ENCODE measurements at regions not wholly inside any gene's neighbourhood (a gene's known extent, or its start where the extent isn't known, plus 50 kb on each side); places are given as distances from the start of the nearest gene placed in this dataset.

DNA sequence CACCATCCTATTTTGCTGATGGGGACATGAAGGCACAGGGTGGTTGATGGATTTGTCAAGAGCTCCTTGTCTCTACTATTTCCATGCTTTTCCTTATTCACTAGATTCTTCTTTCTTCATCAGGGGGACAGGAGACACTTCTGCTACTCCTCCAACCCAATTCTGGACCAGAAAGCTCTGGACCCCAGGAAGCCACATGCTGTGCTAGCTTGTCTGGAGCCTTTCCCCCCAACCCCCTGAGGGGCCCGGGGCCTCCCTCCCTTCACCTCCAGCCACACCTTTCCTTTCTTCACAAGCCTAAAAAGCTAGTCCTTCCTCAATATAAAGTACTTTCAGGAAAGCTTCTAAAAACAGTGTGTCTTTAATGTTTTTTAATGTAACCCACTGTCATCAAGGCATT lies 75.1 kb upstream of the CAPRIN2 start:
- Mint-ChIP-seq H3K4me3 (ENCODE audit: unreplicated experiment) (no peak overlapping the region), H3K27me3 (ENCODE audit: unreplicated experiment) (peaks cover 8% of the 10 kb centered on the region), H3K9me3 (ENCODE audit: unreplicated experiment) (no peaks in the 10 kb centered on the region), H3K27ac (ENCODE audit: unreplicated experiment) (no peak overlapping the region), H3K4me1 (ENCODE audit: unreplicated experiment) (no peaks in the 10 kb centered on the region), H3K36me3 (ENCODE audit: low read depth, unreplicated experiment) (peaks cover 3% of the 10 kb centered on the region)
- TF ChIP-seq, protein P1, sequence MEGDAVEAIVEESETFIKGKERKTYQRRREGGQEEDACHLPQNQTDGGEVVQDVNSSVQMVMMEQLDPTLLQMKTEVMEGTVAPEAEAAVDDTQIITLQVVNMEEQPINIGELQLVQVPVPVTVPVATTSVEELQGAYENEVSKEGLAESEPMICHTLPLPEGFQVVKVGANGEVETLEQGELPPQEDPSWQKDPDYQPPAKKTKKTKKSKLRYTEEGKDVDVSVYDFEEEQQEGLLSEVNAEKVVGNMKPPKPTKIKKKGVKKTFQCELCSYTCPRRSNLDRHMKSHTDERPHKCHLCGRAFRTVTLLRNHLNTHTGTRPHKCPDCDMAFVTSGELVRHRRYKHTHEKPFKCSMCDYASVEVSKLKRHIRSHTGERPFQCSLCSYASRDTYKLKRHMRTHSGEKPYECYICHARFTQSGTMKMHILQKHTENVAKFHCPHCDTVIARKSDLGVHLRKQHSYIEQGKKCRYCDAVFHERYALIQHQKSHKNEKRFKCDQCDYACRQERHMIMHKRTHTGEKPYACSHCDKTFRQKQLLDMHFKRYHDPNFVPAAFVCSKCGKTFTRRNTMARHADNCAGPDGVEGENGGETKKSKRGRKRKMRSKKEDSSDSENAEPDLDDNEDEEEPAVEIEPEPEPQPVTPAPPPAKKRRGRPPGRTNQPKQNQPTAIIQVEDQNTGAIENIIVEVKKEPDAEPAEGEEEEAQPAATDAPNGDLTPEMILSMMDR (IDR thresholded peaks at IDR 0.05; ENCODE audit: unreplicated experiment): no peak
- no peak for DNase-seq (ENCODE audit: low spot score)

DNA sequence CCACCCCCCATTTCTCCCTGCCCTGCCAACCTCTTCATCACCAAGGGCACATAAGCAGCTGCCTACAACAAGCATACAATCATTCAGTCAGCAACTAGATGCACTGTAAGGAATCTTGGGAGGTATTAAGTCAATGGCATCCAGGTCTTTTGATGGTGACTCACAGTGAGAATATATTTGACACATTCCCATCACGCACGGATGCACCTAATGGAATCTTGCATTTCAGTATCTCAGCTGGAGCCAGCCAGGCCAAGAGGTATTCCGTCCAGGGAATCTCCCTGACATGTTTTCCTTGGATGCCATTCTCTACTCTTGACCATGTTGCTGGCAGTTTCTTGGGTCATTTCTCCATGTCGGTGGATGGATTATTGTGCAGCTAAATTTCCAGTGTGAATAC lies 73.9 kb upstream of the CAPRIN2 start:
- H3K27ac Mint-ChIP-seq (ENCODE audit: unreplicated experiment): no peak overlapping the region
- H3K4me3 Mint-ChIP-seq (ENCODE audit: unreplicated experiment): no peak overlapping the region
- peaks cover 6% of the 10 kb centered on the region for H3K36me3 Mint-ChIP-seq (ENCODE audit: low read depth, unreplicated experiment)
- H3K9me3 Mint-ChIP-seq (ENCODE audit: unreplicated experiment): no peaks in the 10 kb centered on the region
- TF ChIP-seq, protein P1 (IDR thresholded peaks at IDR 0.05; ENCODE audit: unreplicated experiment): no peak
- no peak for DNase-seq (ENCODE audit: low spot score)
- H3K4me1 Mint-ChIP-seq (ENCODE audit: unreplicated experiment): no peaks in the 10 kb centered on the region
- H3K27me3 Mint-ChIP-seq (ENCODE audit: unreplicated experiment): peaks cover 13% of the 10 kb centered on the region

DNA sequence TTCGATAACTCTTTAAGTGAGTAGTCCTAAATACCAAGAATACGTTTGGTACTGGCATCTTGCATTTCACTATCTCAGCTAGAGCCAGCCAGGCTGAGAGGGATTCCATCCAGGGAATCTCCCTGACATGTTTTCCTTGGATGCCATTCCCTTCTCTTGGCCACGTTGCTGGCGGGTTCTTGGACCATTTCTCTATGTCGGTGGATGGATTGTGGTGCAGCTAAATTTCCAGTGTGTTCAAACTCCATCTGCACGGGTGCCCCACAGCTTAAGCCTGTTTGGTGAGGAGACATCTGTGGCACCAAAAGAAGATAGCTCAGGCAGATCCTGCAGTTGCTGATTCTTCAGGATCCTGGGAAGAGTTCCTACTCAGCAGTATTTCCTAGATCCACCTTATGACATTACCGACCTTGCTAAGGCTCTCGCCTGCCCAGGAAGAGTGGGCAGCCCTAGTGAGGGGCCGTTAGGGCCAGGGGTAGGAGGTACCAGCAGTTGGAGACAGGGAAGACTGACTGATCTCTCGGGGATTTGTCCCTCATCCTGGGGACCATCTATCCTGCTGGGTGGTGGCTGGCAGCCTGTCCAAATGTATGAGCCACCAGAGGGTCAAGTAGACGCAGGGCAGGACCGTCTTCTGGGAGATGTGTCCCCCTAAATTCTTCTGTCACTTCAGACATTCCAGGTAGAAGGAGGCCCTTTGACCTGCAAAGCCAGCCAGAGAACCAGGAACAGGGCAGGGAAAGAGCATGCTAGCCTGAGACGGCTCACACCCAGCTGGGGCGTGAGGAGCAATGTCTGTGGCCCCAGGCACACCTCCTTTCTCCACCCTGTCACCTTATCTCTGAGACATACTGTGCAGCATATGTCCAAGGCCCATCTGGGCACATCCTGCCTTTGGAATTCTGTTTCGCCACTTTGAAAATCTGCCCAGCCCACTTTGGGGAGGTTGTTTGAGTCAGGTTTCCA lies 72.6 kb upstream of the CAPRIN2 start:
- Mint-ChIP-seq H3K4me3 (ENCODE audit: unreplicated experiment) (no peak overlapping the region), H3K4me1 (ENCODE audit: unreplicated experiment) (peaks cover 5% of the 10 kb centered on the region), H3K27ac (ENCODE audit: unreplicated experiment) (no peak overlapping the region), H3K27me3 (ENCODE audit: unreplicated experiment) (peaks cover 13% of the 10 kb centered on the region), H3K36me3 (ENCODE audit: low read depth, unreplicated experiment) (peaks cover 6% of the 10 kb centered on the region), H3K9me3 (ENCODE audit: unreplicated experiment) (no peaks in the 10 kb centered on the region)
- TF ChIP-seq, protein P1 (IDR thresholded peaks at IDR 0.05; ENCODE audit: unreplicated experiment): no peak
- DNase-seq (ENCODE audit: low spot score): no peak

DNA sequence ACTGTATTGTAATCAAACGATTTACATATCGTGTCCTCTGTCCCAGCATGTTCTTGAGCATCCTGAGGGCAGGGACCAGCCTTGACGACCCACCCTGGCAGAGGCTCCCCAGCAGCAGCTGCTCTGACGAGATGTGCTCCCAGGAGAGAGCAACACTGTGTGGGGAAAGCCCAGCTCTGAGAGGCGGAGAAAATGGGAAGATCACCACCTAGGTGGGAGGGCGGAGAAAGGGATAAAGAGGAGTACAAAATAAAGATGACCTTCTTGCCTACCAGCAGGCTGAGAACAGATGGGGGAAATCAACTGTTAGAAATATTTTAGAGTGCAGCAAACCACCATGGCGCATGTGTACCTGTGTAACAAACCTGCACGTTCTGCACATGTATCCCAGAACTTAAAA lies 71.5 kb upstream of the CAPRIN2 start:
- Mint-ChIP-seq H3K27me3 (ENCODE audit: unreplicated experiment) (peaks cover 15% of the 10 kb centered on the region), H3K27ac (ENCODE audit: unreplicated experiment) (no peak overlapping the region), H3K9me3 (ENCODE audit: unreplicated experiment) (no peaks in the 10 kb centered on the region), H3K4me3 (ENCODE audit: unreplicated experiment) (no peak overlapping the region), H3K36me3 (ENCODE audit: low read depth, unreplicated experiment) (peaks cover 6% of the 10 kb centered on the region), H3K4me1 (ENCODE audit: unreplicated experiment) (peaks cover 9% of the 10 kb centered on the region)
- no peak for DNase-seq (ENCODE audit: low spot score)
- TF ChIP-seq, protein P1 (IDR thresholded peaks at IDR 0.05; ENCODE audit: unreplicated experiment): no peak

DNA sequence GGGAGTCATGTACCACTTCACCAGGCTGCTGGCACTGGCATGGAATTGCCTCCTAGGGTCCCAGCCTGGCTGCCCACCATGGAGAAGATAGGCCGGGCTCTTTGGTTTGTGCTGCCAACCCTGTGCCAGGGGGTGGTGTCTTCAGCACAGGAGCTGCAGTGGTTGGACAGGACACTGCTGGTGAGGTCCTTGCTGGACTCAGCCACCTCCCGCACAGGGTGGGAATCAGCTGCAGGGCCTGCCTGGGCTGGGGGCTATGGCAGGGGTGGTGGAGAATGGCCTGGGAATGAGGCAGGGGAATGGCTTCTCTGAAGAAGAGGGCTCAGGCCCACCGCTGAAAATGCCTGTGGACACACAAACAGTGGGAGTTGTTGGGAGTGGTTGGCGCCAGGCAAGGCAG lies 70.6 kb upstream of the CAPRIN2 start:
- Mint-ChIP-seq H3K4me3 (ENCODE audit: unreplicated experiment) (no peak overlapping the region), H3K27me3 (ENCODE audit: unreplicated experiment) (peaks cover 15% of the 10 kb centered on the region), H3K4me1 (ENCODE audit: unreplicated experiment) (peaks cover 18% of the 10 kb centered on the region), H3K27ac (ENCODE audit: unreplicated experiment) (no peak overlapping the region), H3K36me3 (ENCODE audit: low read depth, unreplicated experiment) (peaks cover 3% of the 10 kb centered on the region), H3K9me3 (ENCODE audit: unreplicated experiment) (no peaks in the 10 kb centered on the region)
- no peak for DNase-seq (ENCODE audit: low spot score)
- TF ChIP-seq, protein P1 (IDR thresholded peaks at IDR 0.05; ENCODE audit: unreplicated experiment): no peak
